ENCODE measurements at regions not wholly inside any gene's neighbourhood (a gene's known extent, or its start where the extent isn't known, plus 50 kb on each side); places are given as distances from the start of the nearest gene placed in this dataset.

DNA sequence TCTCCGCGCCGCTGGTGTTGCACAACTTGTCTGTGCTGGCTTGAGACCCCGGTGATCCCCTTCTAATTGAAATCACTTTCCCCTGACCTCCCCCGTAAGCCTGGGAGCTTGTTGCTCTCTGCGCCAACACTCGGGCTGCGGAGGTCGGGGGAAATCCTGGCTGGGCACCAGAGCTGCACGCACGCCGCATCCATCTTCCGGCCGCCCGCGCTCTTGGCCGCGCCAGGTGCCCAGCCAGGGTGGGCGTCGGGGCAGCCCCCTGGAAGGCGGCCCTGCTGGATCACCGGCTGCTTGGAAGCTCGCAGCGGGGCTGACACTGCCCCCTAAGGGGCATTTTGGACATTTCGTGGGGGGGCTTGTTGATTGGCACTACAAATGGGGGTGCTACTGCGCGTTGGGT lies 280.3 kb upstream of the SKOR2 start:
- TF ChIP-seq, protein P1, sequence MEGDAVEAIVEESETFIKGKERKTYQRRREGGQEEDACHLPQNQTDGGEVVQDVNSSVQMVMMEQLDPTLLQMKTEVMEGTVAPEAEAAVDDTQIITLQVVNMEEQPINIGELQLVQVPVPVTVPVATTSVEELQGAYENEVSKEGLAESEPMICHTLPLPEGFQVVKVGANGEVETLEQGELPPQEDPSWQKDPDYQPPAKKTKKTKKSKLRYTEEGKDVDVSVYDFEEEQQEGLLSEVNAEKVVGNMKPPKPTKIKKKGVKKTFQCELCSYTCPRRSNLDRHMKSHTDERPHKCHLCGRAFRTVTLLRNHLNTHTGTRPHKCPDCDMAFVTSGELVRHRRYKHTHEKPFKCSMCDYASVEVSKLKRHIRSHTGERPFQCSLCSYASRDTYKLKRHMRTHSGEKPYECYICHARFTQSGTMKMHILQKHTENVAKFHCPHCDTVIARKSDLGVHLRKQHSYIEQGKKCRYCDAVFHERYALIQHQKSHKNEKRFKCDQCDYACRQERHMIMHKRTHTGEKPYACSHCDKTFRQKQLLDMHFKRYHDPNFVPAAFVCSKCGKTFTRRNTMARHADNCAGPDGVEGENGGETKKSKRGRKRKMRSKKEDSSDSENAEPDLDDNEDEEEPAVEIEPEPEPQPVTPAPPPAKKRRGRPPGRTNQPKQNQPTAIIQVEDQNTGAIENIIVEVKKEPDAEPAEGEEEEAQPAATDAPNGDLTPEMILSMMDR (IDR thresholded peaks at IDR 0.05; ENCODE audit: unreplicated experiment), result no peak
- no peak for DNase-seq (ENCODE audit: low spot score)
- Mint-ChIP-seq H3K9me3 (ENCODE audit: unreplicated experiment) (no peaks in the 10 kb centered on the region), H3K27me3 (ENCODE audit: unreplicated experiment) (peaks cover 1% of the 10 kb centered on the region), H3K27ac (ENCODE audit: unreplicated experiment) (no peak overlapping the region), H3K4me1 (ENCODE audit: unreplicated experiment) (peaks cover 17% of the 10 kb centered on the region), H3K4me3 (ENCODE audit: unreplicated experiment) (no peak overlapping the region), H3K36me3 (ENCODE audit: low read depth, unreplicated experiment) (no peaks in the 10 kb centered on the region)

DNA sequence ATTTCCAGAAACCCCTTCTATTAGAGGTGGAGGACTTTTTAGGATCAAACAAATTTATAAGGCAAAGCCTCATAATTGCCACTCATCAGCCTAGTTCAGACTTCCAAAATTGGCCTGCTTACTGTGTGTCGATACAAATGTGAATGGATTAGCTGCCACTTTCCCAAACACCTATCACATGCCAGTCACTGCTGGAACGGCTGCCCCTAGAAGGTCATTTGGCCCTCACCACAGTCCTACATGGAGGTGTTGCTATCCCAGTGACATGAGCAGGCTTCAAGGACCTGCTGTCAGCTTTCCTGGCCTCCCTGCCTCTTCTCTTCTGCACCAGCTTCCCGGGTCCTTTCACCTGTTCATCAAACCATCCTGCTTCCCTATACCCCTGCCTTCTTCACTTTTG lies 279.2 kb upstream of the SKOR2 start:
- no peak overlapping the region for H3K4me3 Mint-ChIP-seq (ENCODE audit: unreplicated experiment)
- no peak for DNase-seq (ENCODE audit: low spot score)
- TF ChIP-seq, protein P1 (IDR thresholded peaks at IDR 0.05; ENCODE audit: unreplicated experiment), result no peak
- no peaks in the 10 kb centered on the region for H3K9me3 Mint-ChIP-seq (ENCODE audit: unreplicated experiment)
- H3K27ac Mint-ChIP-seq (ENCODE audit: unreplicated experiment), result no peak overlapping the region
- H3K36me3 Mint-ChIP-seq (ENCODE audit: low read depth, unreplicated experiment), result no peaks in the 10 kb centered on the region
- H3K4me1 Mint-ChIP-seq (ENCODE audit: unreplicated experiment), result peaks cover 17% of the 10 kb centered on the region
- peaks cover 1% of the 10 kb centered on the region for H3K27me3 Mint-ChIP-seq (ENCODE audit: unreplicated experiment)

DNA sequence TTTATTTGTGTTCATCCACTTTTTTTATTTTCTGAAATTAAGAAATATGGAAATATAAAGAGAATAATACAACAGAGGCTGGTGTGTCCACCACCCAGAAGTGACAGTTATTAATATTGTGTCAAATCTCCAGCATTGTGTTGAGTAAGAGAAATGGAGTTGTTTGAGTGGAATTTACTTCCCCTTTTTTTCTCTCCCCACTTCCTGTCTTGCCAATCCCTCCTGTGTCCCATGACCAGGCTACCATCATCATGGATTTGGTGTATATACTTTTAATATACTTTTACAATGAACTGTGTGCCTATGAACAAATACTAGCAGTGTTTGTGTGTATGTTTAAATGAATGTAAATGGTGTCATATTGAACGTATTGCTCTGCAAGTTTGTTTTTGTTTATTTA lies 276.9 kb upstream of the SKOR2 start:
- Mint-ChIP-seq H3K4me3 (ENCODE audit: unreplicated experiment) (no peak overlapping the region), H3K36me3 (ENCODE audit: low read depth, unreplicated experiment) (no peaks in the 10 kb centered on the region), H3K27me3 (ENCODE audit: unreplicated experiment) (peaks cover 3% of the 10 kb centered on the region), H3K27ac (ENCODE audit: unreplicated experiment) (no peak overlapping the region), H3K9me3 (ENCODE audit: unreplicated experiment) (no peaks in the 10 kb centered on the region), H3K4me1 (ENCODE audit: unreplicated experiment) (peaks cover 23% of the 10 kb centered on the region)
- DNase-seq (ENCODE audit: low spot score), result no peak
- TF ChIP-seq, protein P1 (IDR thresholded peaks at IDR 0.05; ENCODE audit: unreplicated experiment), result no peak

DNA sequence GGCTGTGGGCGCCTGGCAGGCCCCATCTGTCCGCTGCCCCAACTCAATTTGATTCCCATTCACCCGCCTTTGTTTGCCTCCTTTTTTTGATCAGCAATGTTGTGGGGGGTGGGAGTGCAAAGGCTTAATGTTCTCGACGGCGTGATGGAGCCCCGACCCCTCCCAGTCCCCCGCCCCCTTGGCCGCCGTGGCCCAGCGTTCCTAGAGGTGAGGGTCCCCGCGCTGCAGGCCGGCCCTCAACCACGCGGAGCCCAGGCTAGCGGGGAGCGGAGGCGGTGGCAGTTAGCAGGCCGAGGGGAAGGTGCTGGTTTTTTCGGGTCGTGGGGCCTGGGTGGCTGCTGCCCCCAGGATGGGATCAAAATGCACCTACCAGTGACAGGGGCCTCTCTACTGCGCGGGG lies 274.7 kb upstream of the SKOR2 start:
- no peak for DNase-seq (ENCODE audit: low spot score)

DNA sequence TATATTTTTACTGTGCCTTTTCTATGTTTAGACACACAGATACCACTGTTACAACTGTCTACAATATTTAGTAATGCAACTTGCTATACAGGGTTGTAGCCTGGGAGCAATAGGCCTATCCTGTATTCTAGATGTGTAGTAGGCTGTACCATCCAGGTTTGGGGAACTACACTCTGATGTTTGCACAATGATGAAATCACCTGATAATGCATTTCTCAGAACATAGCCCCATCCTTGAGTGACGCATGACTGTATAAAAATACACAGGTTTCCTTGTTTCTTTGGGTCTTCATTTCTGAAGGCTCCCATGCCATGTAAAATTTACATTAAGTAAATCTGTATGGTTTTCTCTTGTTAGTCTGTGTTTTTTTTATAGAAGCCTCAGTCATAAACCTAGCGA lies 270.9 kb upstream of the SKOR2 start:
- Mint-ChIP-seq H3K4me3 (ENCODE audit: unreplicated experiment) (no peak overlapping the region), H3K4me1 (ENCODE audit: unreplicated experiment) (peaks cover 6% of the 10 kb centered on the region), H3K27ac (ENCODE audit: unreplicated experiment) (no peak overlapping the region), H3K9me3 (ENCODE audit: unreplicated experiment) (no peaks in the 10 kb centered on the region), H3K36me3 (ENCODE audit: low read depth, unreplicated experiment) (no peaks in the 10 kb centered on the region), H3K27me3 (ENCODE audit: unreplicated experiment) (peaks cover 2% of the 10 kb centered on the region)
- DNase-seq (ENCODE audit: low spot score), result no peak
- TF ChIP-seq, protein P1 (IDR thresholded peaks at IDR 0.05; ENCODE audit: unreplicated experiment), result no peak

More for the DNA sequence above, 274.7 kb upstream of the SKOR2 start:
- Mint-ChIP-seq H3K27ac (ENCODE audit: unreplicated experiment) (no peak overlapping the region), H3K27me3 (ENCODE audit: unreplicated experiment) (peaks cover 3% of the 10 kb centered on the region), H3K36me3 (ENCODE audit: low read depth, unreplicated experiment) (no peaks in the 10 kb centered on the region), H3K4me1 (ENCODE audit: unreplicated experiment) (peaks cover 17% of the 10 kb centered on the region), H3K4me3 (ENCODE audit: unreplicated experiment) (no peak overlapping the region), H3K9me3 (ENCODE audit: unreplicated experiment) (no peaks in the 10 kb centered on the region)
- TF ChIP-seq, protein P1 (IDR thresholded peaks at IDR 0.05; ENCODE audit: unreplicated experiment), result no peak

Measured in endothelial cell (in vitro differentiated cells).